AG04450 (cell line): ENCODE measurements at regions not wholly inside any gene's neighbourhood (a gene's known extent, or its start where the extent isn't known, plus 50 kb on each side); places are given as distances from the start of the nearest gene placed in this dataset.

ENCODE experiments used
- CTCF ChIA-PET: fragments of 300-600, 350-600 bp; formaldehyde crosslinking; extraction: SDS; loops from one replicate; lab custom pipeline; 2022; ENCODE audit warnings: antibody characterized with exemption, inconsistent platforms; lab: Charles Lee
- POLR2A ChIA-PET: fragments of 350-600 bp; formaldehyde crosslinking; extraction: SDS; loops from one replicate; lab custom pipeline; 2021; ENCODE audit warnings: antibody characterized with exemption, inconsistent platforms; lab: Yijun Ruan, JAX
- DNase-seq: peaks from one replicate; pipeline ENCODE4 v3.0.0-alpha.2; 2011; ENCODE audit warnings: low read depth, low spot score
- H3K27ac ChIP-seq: one replicate; pipeline ENCODE4 v1.5.1; 2012; ENCODE audit warnings: low read depth, low read length, control low read depth
- H3K27me3 ChIP-seq: one replicate; pipeline ENCODE4 v1.6.0; 2012; ENCODE audit warnings: low read length; ENCODE audit not compliant: control insufficient read depth, insufficient read depth
- H3K4me3 ChIP-seq: 2 replicates; pipeline ENCODE4 v1.5.1; 2011; ENCODE audit warnings: mild to moderate bottlenecking, low read depth, low read length, control low read depth
- H3K9me3 ChIP-seq: 2 replicates; pipeline ENCODE4 v1.5.1; 2012; ENCODE audit warnings: low read length; ENCODE audit not compliant: control insufficient read depth, insufficient read depth
- CTCF ChIP-seq: IDR thresholded peaks from 2 replicates; pipeline ENCODE4 v1.5.1; 2011; ENCODE audit warnings: low read depth, low read length, control low read depth, inconsistent platforms

GRCh38 chr7:39882148-39882784 lies 67.8 kb upstream of the CDK13 start:
- CTCF ChIA-PET = interaction anchor here (0.6 to 2.9 kb wide), 3 partner anchors 14 to 241 kb away, joined by 3 to 10 read pairs (median 3); no protein-coding TSS in a partner anchor

DNA sequence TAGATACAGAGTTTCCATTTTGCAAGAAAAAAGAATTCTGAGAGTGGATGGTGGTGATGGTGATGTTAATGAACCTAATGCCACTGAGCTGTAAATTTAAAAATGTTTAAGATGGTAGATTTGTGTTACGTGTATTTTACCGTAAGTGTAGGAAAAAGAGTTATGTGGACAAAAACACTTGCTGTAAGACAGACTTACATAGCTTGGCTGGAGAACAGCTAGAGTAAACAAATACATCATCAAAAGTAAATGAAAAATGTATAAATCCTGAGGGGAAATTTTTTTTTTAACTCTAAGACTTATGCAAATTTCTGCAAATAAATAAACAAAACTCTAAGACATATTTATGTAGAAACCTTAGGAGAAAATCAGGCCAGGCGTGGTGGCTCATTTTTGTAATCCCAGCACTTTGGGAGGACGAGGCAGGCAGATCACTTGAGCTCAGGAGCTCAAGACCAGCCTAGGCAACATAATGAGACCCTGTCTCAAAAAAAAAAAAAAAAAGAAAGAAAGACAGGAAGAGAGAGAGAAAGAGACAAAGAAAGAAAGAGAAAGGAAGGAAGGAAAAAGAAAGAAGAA lies 66.2 kb upstream of the CDK13 start:
- Histone ChIP-seq H3K4me3 (no peak overlapping the region), H3K27ac (no peak overlapping the region), H3K27me3 (peaks cover 4% of the 10 kb centered on the region), H3K9me3 (peaks cover 8% of the 10 kb centered on the region)
- ChIA-PET POLR2A (no interaction called here), CTCF (interaction anchor here (0.6 to 1.6 kb wide), 5 partner anchors 10 to 303 kb away, joined by 3 to 11 read pairs (median 4); no protein-coding TSS in a partner anchor)
- no peak for DNase-seq
- no peak for TF ChIP-seq CTCF

More at GRCh38 chr7:39882148-39882784, 67.8 kb upstream of the CDK13 start:
- DNase-seq = no peak
- POLR2A ChIA-PET = no interaction called here
- Histone ChIP-seq H3K4me3 (no peak overlapping the region), H3K9me3 (peaks cover 8% of the 10 kb centered on the region), H3K27me3 (no peaks in the 10 kb centered on the region), H3K27ac (no peak overlapping the region)
- TF ChIP-seq CTCF = no peak

- peaks cover 21% of the 10 kb centered on the region for H3K27me3 ChIP-seq
- no peak for TF ChIP-seq CTCF
- ChIA-PET POLR2A (no interaction called here), CTCF (interaction anchor here (1.5 to 3.2 kb wide), 2 partner anchors 8 to 308 kb away, joined by 5 to 23 read pairs; no protein-coding TSS in a partner anchor)
- H3K9me3 ChIP-seq = no peaks in the 10 kb centered on the region; the same call in 1 of the 2 replicates
- H3K27ac ChIP-seq = no peak overlapping the region
- H3K4me3 ChIP-seq = no peak overlapping the region
- no peak for DNase-seq
Measured at GRCh38 chr7:39888171-39888853, 61.7 kb upstream of the CDK13 start.

DNA sequence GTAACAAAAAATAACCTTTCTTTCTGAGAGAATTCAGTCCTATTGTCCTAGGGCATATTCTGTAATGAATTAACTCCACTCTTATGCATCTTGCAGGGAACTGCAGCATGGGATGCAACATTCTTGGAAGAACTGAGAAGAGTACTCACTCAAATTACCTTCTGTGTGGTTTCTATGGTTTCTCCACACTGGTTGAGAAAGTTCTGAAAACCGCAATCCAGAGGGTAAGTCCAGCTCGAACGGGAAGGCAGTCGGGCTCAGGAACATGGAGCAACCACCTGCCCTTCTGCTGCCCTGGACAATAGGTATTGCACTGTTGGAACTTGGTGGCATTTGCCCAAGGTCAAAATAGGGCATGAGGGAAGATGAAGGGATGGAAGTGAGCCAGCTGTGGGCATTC lies 59.6 kb upstream of the CDK13 start:
- ChIA-PET CTCF (no interaction called here), POLR2A (no interaction called here)

More for the DNA sequence above, 59.6 kb upstream of the CDK13 start:
- no peak overlapping the region for H3K27ac ChIP-seq
- TF ChIP-seq CTCF = no peak
- DNase-seq = no peak
- H3K9me3 ChIP-seq = no peaks in the 10 kb centered on the region
- H3K27me3 ChIP-seq = peaks cover 36% of the 10 kb centered on the region
- no peak overlapping the region for H3K4me3 ChIP-seq
